HK-2 (cell line): ENCODE measurements at regions not wholly inside any gene's neighbourhood (a gene's known extent, or its start where the extent isn't known, plus 50 kb on each side); places are given as distances from the start of the nearest gene placed in this dataset.
A peak's percentile ranks its signal among the peaks of the same experiment; 100 is the strongest.

Experiments used
- DNase-seq: peaks from one replicate; pipeline ENCODE4 v3.0.0-alpha.2; 2018; ENCODE audit not compliant: unreplicated experiment

DNA sequence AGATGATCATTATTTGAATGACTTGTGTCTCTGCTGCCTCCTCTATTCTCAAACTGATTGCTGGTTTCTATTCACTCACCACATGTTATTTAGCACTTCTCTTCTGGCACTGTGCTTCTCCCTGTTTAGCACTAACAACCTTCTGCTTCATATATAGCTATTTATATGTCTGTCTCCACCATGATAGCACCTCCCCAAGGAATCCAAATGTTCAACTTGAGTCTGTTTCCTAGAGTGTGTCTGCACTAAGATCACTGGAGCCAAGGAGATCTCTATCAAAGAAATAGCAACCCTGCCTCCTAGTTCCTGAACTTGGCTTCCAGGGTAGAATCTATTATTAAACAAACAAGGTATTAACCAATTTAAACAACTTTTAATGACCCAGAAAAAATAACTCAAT lies 104.5 kb downstream of the CYP26A1 start:
- no peak for DNase-seq

DNA sequence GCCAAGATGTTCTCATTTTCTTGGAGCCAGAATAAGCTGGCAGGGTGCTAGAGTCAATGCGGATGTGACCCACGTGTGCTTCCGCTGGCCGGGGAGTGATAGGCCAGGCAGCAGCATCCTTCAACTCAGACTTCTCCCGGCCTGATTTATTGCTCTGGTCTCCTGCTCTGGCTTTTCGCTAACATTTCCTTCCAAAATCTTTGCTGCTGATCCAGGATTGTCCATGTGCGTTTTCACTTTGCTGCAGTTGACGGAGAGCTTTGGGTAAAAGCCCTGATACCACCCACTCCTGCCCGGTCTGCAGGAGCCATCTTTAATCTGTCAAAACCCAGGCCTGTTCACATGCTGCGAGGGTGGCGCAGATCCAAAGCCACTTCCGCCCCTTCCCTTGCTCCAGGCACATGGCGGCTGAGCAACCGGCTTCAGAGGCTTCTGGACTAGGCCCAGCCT lies 106.8 kb downstream of the CYP26A1 start:
- no peak for DNase-seq

DNA sequence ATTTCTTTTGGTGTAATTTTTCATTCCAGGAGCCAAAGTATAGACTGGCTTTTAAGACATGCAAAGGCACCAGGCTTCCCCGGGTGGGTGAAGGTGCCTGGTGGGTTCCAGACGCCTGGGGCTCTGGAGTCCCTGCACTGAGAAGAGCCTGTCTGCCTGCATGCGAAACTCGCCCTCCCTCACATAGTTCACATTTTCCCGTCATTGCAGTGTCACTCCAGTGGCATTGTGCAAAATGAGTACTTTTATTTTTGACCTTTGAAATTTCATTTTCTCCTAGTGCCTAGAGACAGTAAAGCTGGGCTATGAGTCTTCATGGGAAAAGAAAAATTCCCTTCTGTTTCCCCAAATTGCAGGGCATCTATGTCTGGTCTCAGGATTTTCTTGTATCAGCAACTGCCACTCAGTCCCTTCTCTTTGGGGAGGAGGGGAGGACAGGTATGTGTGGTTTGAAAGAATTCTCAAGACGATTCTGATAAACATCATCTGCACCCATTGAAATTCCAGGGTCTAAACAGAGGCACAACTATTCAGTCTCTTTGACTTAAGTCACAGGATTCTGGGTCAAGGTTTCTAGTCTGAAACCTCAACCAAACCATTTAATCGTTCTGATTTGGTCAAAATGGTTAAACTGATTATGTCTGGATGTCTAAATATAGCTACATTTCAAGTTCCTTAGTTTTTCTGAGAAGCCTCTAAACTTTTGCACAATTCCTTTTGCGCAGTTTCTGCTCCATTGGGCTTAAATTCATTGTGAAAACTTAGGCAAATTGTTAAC lies 107.8 kb downstream of the CYP26A1 start:
- DNase-seq, result no peak

DNA sequence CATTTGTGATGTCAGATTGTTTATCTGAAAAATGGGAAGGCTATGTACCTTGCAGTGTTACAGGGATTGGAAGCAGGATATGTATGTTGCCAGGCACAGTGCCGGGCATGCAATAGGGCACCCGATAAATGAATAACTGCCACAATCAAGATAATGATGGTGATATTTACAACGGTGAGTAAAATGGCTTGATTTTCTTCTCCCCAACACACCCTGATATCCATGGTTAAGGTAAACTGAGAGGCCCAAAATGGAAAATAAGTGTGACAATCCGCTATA lies 108.3 kb downstream of the CYP26A1 start:
- DNase-seq, result no peak

DNA sequence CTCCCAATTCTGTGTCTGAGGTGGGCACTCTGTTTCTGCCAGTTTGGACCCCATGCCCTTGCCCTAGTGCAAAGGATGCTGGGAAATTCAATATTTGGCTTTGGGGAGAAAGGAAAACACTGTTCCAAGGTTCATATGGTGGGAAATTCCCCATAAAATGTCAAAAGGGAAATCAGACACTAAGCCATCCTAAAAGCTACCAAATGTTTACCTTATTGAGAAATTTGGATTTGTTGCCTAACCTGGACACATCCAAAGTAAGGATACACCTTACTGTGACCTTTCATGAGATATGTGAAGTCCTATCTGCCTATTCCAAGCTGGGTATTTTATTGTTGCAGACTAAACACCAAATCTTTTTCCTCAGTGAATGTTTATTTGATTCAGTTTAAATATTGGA lies 109.1 kb downstream of the CYP26A1 start:
- DNase-seq, result no peak

DNA sequence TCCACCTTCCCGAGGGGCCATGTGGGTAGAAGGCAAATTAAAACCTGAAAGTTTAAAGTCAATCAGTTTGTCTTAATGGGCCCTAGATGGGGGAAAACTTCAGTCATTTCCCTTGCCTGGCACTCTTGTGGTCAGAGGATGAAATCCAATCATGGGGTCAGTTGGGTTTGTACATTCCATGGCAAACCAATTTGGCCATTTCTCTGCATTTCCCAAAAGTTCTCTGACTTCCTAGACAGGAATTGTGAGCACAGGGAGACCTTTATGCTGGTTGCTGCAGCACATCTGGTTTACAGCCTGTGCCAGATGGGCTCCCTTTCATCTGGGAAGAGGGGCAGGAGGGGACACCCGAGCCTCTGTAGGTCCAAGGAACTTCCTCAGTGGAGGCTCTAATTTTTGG lies 113.0 kb downstream of the CYP26A1 start:
- no peak for DNase-seq

DNA sequence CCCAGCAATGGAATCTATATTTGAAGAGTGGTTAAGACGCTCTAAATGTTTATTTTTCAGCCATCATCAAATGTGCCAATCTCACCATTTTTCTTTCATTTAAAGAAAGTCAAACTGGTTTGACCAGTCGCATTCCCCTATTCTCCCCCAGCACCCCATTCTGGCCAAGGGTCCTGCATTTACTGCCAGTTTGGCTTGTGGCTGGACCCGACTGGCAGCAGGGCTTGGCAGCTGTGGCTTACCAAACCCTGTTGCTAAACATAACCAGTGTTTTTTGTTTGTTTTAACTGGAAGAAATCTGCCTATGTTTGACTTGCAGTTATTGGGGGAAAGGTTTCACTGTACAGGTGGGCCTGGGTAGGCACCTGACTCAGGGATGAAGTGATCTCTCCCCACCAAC lies 116.3 kb downstream of the CYP26A1 start:
- DNase-seq, result no peak

DNA sequence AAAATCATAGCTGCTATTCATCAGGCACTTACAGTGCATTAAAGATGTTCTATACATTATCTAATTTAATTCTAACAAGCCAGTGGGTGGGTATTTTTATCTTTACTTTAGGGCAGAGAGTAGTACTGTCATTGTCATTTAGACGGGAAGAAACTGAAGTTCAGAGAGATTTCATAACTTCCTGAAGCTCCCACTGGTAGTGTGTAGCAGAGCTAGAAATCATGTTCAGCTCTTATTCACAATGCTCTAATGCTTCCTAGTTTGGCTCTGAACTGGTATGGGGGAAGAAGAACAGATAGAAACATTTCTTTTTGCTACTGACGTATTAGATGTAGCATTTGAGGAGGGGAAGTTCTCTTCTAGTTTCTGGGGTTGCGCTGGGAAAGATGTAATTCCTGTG lies 116.7 kb downstream of the CYP26A1 start:
- DNase-seq, result no peak

DNA sequence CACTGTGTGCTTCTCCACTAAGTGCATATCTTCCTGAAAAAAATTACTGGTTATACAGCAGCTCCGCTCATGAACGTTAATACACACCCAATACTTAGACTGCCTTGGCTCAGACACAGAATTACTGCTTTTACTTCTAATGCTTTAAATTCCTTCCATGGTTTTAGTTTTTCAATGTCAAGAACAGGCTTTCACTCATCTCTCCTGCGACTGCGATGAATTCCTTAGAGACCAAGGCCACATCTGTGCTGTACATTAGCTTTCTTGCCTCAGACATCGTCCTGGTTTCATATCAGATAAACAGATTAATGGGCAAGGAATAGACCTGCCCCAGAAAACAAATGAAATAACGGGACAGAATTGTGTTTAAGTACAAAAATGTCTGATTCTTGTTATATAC lies 120.2 kb downstream of the CYP26A1 start:
- no peak for DNase-seq

DNA sequence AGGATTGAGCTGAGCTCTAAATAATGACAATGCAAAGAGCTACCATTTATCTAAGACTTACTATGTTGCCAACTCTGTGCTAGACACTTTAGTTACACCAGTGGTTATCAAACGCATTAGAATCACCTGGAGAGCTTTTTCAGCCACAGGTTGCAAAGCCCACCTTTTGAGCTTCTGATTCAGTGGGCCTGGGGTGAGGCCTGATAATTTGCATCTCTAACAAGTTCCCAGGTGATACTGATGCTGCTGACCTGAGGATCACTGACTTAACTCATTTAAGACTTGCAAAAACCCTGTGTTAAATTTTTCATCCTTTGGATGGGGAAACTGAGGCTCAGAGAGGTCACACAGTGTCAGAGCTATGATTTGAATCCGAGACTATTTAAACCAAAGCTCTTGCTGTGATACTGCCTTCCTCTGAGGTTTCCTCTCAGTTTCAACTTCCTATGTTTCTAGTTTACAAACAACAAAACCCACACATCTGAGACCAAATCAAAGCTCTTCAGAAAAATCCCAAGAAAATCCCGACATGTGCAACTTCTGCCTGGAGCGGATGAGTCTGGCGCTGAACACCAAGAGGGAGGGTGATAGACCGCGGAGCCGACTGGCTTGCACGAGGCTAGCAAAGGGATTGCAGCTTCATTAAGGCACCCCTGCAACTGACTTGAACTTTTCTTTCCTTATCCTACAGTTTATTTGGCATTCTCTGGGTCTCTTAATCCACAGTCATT lies 124.9 kb downstream of the CYP26A1 start:
- peak; percentile 29 for DNase-seq

DNA sequence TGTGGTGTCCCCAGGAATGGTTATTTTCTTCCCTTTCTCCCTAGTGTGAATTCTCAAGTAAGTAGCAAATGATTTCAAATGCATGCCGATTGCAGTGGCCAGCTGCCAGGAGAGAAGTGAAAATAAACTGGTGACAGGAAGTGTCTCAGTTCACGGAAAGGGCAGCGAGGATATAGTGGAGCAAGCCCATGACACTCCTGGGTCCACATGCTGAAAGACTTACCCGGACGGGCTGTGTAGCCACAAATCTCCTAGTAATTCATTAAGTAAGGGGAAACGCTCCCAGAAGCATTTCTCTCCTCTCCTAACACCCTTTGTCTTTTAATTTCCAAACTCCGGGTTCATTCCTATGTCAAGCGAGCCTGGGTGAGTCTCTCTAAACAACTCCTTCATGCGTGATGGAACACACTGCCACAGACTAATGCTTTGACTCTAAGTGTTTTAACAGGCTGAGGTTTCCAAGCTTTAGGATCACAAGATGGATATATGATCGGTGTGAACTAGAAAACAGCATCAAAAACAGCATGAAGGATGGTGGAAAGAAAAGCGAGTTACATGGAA lies 125.6 kb downstream of the CYP26A1 start:
- DNase-seq, result peak; percentile 63

DNA sequence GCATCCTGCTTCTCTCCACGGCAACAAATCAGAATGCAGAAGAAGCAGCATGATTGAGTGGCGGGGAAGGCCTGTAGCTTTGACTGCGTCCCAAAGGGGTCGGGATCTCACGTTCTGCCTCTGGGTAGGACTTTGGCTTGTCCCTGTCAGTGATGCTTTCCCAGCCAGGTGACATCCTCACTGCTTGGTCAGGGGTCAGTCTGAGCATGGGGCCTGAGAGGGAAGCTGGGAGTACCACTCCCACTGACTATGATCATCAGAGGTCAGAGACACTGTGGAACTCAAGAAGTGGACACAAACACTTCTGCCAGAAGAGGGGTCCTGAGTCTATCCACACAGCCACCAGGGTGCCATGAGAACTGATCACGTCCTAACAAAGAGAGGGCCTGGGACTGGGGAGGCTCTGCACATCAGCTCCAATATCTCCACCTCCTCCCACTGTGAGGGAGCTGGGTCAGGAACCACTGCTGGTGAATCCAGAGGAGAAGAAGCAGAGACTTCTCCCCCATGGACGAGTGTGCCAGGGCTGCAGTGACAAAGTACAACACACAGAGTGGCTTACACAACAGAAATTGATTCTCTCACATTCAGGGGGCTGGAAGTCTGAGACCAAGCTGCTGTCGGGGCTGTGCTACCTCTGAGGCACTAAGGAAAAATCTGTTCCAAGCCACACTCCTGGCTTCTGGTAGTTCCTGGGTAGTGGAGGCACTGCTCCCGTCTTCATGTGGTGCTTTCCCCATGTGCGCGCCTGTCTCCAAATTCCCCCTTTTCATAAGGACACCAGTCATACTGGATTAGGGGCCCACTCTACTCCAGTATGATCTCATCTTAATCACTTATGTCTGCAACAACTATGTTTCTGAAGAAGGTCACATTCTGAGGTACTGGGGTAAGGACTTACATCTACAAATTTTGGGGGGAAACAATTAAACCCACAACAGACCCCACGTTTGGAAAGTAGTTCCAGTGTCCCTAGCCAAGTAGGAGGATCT lies 131.1 kb downstream of the CYP26A1 start:
- no peak for DNase-seq

DNA sequence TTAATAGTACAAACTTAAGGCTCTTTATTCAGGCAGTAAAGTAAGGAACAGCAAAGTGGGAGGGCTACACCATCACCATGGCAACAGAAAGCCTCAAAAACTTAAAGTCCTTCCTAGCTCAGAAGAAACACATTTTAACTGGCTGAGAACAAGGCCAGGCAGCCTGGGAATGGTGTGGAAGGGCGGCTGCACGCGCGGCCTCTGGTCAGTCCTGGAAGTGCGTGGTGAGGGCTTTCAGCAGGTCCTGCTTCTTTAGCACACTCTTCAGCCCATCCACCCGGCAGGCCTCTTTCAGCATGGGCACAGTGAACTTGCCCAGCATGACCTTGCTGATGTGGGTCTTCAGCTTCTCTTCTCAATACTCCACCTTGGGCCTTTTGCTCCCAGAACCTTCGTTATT lies 133.0 kb downstream of the CYP26A1 start:
- no peak for DNase-seq

DNA sequence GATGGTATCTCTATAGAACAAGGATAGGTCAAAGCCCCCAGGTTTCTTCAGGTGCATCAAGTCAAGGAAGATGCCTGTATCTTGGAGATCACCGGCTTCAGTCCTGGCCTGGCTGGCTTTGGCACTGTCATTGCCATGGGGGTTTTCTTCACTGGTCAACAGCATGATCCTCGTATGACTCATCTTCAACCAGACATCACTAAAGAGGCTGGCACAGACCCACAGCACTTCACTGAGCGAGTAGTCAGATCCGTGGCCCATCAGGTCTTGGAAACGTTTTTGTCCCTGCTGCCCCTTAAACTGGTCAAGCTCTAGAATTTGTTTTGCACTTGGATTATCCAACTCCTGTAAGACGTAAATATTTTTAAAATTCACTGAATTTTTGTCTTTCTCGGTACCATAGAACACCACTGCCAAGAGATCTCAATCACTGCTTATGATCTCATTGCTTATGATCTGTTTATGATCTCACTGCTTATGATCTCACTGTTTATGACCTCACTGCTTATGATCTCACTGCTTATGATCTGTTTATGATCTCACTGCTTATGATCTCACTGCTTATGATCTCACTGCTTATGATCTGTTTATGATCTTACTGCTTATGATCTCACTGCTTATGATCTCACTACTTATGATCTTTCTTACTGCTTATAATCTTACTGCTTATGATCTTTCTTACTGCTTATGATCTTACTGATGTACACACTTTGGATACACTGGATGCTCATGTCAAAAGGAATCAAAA lies 135.2 kb downstream of the CYP26A1 start:
- peak; percentile 15 for DNase-seq

DNA sequence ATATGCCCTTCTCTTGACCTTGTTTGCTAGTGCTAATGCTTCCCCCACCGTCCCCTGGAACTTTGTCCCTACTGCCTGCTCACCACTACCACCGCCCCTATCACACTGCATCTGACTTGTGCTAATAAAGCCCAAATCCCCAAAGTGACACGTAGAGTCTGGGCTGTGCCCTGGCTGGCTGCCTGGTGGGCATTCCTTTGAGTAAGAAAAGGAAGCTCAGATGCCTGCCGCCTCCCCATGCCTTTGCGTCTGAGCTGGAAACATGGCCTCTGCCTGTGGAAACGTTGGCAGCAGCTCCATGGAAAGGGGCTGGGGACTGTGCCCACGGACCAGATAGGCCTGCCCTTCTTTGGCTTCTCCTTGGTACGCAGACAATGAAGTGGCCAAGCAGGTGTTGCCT lies 138.3 kb downstream of the CYP26A1 start:
- DNase-seq, result no peak

DNA sequence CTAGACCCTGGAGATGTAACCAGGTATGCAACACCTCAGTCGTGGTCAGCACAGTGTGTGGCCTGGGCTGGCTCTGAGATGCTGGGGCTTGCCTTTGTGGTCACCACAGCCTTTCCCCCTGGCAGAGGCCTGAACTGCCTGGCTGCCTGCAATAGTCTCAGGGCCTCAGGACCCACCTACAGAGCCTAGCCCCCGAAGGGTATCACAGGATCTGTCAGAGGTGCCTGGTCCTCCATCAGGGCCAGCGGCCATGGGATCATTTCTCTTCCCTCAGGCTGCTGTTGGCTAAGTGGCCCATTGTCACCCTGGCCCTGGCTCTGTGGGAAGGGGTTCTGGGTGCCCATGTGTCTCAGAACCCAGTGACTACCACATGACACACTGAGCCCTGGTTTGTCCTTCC lies 141.6 kb downstream of the CYP26A1 start:
- DNase-seq, result no peak

DNA sequence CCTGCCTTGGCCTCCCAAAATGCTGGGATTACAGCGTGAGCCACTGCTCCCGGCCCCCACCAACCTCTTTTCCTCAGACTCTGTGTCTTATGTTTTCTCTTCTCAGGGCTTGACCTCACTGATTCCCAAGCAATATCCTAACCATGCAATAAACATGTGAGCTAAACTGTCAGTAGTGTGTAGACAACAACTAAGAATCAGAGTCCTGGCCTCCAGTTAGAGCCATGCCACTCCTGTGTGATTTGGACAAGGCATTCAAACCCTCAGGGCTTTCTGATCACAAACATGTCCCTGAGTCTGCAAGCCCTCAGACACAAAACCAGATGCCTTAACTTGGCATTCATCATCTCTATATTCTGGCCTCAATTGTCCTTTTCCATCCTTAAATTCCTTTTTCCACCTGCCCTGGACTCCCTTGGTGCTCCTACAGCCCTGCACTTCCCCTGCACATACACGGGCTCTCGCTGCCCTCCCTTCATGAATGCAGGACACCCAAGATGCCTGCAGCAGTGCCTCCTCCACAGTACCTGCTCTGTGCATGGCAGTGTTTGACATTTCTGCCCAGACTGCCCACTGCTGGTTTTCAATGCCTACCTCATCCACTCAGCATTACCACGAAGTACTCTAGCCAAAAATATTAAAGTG lies 142.8 kb downstream of the CYP26A1 start:
- no peak for DNase-seq

DNA sequence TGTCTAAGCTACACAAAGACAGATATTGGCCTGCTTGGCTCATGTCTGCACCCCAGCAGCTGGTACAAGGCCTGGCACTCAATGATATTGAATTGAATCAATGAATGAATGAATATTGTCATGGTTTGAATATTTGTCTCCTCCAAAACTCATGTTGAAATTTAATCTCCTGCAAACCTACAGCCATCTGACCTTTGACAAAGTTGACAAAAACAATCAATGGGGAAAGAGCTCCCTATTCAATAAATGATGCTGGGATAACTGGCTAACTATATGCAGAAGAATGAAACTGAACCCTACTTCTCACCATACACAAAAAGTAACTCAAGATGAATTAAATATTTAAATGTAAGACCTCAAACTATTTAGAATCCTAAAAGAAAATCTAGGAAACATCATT lies 144.7 kb downstream of the CYP26A1 start:
- no peak for DNase-seq

DNA sequence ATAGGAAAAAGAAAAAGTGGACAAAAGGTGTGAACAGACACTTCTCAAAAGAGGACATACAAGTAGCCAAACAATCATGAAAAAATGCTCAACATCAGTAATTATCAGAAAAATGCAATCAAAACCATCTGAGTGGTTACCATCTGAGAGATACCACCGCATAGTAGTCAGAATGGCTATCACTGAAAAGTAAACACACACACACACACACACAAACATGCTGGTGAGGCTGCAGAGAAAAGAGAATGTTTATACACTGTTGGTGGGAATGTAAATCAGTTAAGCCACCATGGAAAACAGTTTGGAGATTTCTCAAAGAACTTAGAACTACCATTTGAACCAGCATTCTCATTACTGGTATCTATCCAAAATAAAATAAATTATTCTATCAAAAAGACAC lies 145.7 kb downstream of the CYP26A1 start:
- no peak for DNase-seq

DNA sequence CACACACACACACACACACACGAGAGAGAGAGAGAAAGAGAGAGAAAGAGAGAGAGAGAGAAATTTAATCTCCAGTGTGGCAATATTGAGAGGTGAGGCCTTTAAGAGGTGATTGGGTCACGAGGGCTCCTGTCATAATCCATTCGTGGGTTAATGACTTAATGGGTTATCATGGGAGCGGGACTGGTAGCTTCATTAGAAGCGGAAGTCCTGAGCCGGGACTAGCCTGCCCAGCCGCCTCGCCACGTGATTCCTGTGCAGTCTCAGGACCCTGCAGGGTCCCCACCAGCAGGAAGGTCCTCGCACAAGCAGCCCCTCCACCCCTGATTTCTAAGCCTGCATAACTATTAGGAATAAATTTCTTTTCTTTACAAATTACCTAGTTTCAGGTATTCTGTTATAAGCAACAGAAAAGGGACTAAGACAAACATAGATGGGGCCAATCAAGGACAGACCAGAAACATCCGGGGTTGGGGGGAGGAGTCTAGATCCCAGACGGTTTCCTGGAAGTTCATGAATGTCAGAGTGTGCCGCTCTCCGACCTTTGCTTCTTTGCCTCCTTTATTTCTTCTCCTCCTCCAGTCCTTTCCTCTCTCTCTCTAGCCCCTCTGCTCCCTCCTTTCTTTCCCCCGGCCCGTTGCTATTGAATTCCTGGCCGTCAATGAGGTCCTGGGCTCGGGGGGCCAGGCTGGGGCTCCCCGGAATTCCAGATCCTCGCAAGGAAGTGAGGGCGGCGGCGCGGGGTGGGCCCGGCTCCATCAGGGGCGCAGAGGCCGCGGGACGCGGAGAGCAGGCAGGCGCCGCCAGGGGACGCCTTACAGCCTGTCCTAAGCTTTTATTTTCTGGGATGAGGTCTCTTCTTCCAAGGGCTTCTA lies 146.8 kb downstream of the CYP26A1 start:
- DNase-seq, result no peak
